Fibroblast of skin of back (primary cell): ENCODE measurements at regions not wholly inside any gene's neighbourhood (a gene's known extent, or its start where the extent isn't known, plus 50 kb on each side); places are given as distances from the start of the nearest gene placed in this dataset.
A peak's percentile ranks its signal among the peaks of the same experiment; 100 is the strongest.
"Not testable (repeated sequence)": the region's sequence is repeated elsewhere in the genome, so short reads cannot be mapped to it uniquely, and the experiment has no call there.

ENCODE experiments used
- DNase-seq: peaks from one replicate; pipeline ENCODE4 v3.0.0-alpha.2; 2013

DNA sequence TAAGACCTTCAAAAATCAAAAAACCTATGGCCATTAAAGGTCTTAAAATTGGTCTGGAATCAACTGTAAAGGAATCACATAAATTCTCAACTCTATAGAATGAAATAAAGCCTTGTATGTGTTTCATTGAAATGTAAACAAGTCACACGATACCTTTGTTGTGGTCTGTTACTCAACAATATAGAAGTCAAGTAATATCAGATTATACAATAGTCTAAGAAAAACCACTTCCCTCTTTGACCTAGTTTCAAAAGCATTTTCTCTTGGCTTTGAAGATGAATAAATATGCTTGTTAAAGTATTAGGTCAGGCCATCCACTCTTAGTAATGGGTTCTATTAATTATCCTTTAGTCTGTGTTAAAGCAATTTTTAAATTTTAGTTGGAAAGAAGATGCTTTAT lies 79.8 kb upstream of the DIO2 start:
- no peak for DNase-seq

DNA sequence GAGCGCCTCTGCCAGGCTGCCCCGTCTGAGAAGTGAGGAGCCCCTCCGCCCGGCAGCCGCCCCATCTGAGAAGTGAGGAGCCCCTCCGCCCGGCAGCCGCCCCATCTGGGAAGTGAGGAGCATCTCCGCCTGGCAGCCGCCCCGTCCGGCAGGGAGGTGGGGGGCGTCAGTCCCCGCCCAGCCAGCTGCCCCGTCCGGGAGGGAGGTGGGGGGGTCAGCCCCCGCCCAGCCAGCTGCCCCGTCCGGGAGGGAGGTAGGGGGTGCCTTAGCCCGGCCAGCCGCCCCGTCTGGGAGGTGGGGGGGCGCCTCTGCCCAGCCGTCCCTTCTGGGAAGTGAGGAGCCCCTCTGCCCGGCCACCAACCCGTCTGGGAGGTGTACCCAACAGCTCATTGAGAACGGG lies 75.4 kb upstream of the DIO2 start:
- DNase-seq, result not testable (repeated sequence)

DNA sequence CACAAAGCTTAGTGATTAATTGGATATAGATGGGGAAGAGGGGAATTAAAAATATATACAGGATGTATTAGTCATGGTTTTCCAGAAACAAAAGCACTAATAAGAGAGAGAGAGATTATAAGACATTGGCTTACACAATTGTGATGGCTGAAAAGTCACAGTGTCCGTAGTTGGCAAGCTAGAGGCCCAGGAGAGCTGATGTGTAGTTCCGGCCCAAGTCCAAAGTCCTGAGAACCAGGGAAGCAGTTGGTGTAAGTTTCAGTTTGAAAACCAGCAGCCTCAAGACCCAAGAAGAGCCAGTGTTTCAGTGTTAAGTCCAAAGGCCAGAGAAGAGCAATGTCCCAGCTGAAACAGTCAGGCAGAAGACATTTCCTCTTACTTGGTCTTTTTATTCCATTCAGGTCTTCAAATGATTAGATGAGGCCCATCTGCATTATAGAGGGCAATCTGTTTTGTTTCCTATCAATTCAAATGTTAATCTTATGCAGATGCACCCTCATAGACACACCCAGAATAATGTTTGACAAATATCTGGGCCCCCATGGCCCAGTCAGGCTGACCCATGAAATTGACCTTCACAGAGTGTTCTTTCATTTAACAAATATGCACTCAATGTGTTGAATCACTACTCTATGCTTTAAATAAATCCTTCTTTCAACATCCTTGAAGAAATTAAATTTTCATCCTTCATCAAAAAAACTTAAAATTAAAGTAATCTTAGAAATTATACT lies 67.2 kb upstream of the DIO2 start:
- DNase-seq, result peak; percentile 2

DNA sequence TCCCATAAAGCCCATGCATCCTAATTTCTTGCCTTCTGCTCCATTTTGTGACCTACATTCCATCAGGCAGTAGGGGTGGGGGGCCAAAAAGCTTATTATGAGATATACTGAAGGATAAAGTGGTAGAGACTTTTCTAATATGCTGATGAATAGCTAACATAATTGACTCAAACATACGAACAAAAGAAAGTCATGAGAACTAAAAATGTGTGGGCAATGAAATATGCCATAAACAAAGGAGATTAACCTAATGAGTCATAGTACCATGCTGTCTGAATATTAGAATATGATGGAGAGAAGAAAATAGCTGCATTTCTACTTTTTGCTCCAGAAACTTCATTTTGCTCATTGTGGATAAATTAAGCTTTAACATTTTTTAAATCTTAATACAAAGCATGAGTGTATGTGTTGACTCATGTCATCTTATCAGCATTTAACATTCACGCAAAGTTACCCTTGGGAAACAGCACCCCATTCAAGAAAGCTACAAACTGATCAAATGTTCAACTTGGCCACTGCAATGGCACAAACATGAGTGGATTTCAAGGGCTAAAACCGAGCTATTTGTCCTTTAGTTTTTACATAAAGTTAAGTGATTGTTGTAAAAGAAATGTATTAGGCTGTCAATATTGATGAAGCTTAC lies 64.0 kb upstream of the DIO2 start:
- DNase-seq, result peak; percentile 46

DNA sequence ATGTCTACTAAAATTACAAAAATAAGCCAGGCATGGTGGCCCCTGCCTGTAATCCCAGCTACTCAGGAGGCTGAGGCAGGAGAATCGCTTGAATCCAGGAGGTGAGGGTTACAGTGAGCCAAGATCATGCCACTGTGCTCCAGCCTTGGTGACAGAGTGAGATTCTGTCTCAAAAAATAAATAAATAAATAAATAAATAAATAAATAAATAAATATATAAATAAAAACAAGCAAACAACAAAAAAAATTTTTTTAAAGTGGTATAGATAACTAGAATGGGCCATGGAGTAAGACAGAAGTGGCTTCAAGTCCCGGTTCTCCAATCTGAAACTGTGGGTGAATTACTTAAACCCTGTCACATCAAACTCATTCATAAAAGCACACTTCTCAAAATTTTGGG lies 63.0 kb upstream of the DIO2 start:
- not testable (repeated sequence) for DNase-seq

DNA sequence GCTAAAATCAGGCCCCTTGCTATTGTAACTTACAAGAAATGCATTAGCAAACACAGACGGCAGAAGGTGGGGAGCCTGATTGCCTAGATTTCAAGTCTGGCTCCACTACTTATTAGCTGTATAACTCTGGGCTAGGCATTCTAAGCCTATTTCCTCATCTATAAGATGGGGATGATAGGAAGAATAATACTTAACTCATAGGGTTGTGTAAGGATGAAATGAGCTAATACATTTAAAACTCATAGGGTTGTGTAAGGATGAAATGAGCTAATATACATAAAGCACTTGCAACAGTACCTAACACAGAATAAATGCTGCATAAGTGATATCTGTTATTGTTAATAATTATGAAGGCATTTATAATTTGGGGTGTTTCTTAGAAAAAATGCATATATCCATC lies 60.1 kb upstream of the DIO2 start:
- DNase-seq, result no peak

DNA sequence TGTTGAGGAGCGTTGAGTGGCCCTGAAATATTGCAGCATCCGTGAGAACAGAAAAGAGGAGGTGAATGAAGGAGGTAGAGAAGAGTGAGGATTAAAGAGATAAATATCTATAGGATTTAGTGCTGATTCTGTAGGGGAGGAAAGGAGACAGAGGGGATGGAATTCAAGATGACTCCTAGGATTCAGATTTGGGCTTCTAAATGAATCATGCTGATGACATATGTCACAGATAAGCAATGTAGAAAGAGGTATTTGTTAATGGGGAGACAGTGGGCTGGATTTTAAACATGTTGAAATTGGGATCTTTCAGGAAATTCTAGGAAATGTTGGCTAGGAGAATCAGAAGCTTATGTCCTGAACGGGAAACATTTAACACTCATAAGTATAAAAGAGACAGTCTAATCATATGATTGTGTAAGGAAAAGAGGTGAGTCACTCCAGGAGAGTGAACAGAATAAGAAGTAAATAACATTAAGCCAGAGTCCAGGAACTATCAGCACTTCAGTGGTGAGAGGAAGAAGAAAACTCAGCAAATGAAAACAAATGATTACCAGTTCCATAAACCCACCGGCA lies 58.1 kb upstream of the DIO2 start:
- DNase-seq, result peak; percentile 6

DNA sequence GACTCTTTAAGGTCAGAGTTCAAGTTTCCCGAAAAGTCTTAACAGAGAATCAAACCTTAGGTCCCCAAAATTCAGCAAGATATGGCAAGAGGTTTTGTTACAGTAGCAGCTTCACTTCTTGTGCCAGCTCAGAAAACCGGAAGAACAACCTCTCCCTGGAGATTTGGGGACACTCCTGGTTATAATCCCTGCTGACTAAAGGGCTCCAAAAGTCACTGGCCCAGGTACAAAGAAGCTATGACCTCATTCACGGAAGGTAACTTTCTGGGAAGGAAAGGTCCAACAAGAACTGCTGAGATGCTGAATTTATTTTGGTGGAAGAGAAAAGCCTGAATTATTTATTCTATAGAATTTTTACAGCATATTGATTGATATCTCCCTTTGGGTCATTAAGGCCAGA lies 55.6 kb upstream of the DIO2 start:
- DNase-seq, result no peak

DNA sequence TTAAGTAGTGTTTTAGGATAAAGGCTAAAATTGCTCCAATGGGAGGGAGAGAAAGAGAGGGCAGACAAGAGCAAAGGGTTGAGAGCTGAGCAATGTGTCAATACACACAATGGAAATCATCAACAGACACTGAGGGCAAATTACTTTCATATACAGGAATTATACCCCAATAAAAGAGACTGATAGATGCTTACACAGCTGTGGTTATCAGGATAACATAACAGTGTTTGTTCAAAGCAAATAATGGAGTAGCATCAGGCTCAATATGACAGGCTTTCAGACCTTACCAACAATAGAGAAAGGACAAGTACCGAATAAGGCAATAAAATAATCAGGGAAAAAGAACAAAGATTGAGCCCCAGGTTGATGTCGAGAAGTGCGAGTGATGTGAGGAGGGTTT lies 53.4 kb upstream of the DIO2 start:
- DNase-seq, result no peak
